Left ventricle myocardium inferior (tissue), 1 donor: ENCODE measurements at regions not wholly inside any gene's neighbourhood (a gene's known extent, or its start where the extent isn't known, plus 50 kb on each side); places are given as distances from the start of the nearest gene placed in this dataset.

Source experiments
- DNase-seq: peaks from one replicate; pipeline ENCODE4 v3.0.0-alpha.2; 2020
- H3K27ac ChIP-seq: fragments of 200-600 bp; replicated peaks from 2 replicates; pipeline ENCODE4 v1.8.0; 2021
- H3K27me3 ChIP-seq: fragments of 200-600 bp; 2 replicates; pipeline ENCODE4 v1.8.0; 2021; ENCODE audit warnings: low read depth
- H3K36me3 ChIP-seq: fragments of 200-600 bp; 2 replicates; pipeline ENCODE4 v1.8.0; 2021
- H3K4me1 ChIP-seq: fragments of 200-600 bp; 2 replicates; pipeline ENCODE4 v1.8.0; 2021
- H3K4me3 ChIP-seq: fragments of 200-600 bp; 2 replicates; pipeline ENCODE4 v1.8.0; 2021; ENCODE audit warnings: mild to moderate bottlenecking, moderate library complexity
- H3K9me3 ChIP-seq: fragments of 200-600 bp; replicated peaks from 2 replicates; pipeline ENCODE4 v1.8.0; 2021
- CTCF ChIP-seq: fragments of 200-600 bp; IDR thresholded peaks from 2 replicates; pipeline ENCODE4 v1.8.0; 2021; ENCODE audit warnings: antibody characterized with exemption, mild to moderate bottlenecking, borderline replicate concordance
- intact Hi-C: fragments of 100-400 bp; cut with micrococcal nuclease; formaldehyde crosslinking; loops from one replicate; pipeline ENCODE4 v1.11.0; 2022
- donor health status: DM: no; HTN: yes; CAD: no; lungs with severe emphysema.

GRCh38 chr4:141416219-141416618, 195.5 kb downstream of the ZNF330 start:
- no peak for TF ChIP-seq CTCF
- Histone ChIP-seq H3K36me3 (no peaks in the 10 kb centered on the region), H3K4me1 (peaks cover 4% of the 10 kb centered on the region), H3K27me3 (no peaks in the 10 kb centered on the region), H3K9me3 (no peaks in the 10 kb centered on the region), H3K4me3 (no peak overlapping the region), H3K27ac (peak overlapping the region; percentile 8)
- intact Hi-C loops: no loop called here
- no peak for DNase-seq

GRCh38 chr4:141416677-141417363, 196.1 kb downstream of the ZNF330 start:
- no peak for DNase-seq
- no peak overlapping the region for H3K27ac ChIP-seq
- intact Hi-C loops: no loop called here
- H3K27me3 ChIP-seq: no peaks in the 10 kb centered on the region
- peaks cover 4% of the 10 kb centered on the region for H3K4me1 ChIP-seq
- peaks cover under 1% of the 10 kb centered on the region for H3K9me3 ChIP-seq
- no peak for TF ChIP-seq CTCF
- H3K36me3 ChIP-seq: no peaks in the 10 kb centered on the region
- no peak overlapping the region for H3K4me3 ChIP-seq

GRCh38 chr4:141417387-141417786, 196.7 kb downstream of the ZNF330 start:
- Histone ChIP-seq H3K4me1 (peaks cover 4% of the 10 kb centered on the region), H3K27me3 (no peaks in the 10 kb centered on the region), H3K36me3 (no peaks in the 10 kb centered on the region), H3K9me3 (peaks cover 6% of the 10 kb centered on the region), H3K4me3 (no peak overlapping the region), H3K27ac (no peak overlapping the region)
- TF ChIP-seq CTCF: no peak
- intact Hi-C loops: no loop called here
- no peak for DNase-seq

- H3K36me3 ChIP-seq: no peaks in the 10 kb centered on the region
Observed at GRCh38 chr4:141425124-141425523, 204.4 kb downstream of the ZNF330 start.

GRCh38 chr4:141427726-141428296, 207.1 kb downstream of the ZNF330 start:
- H3K36me3 ChIP-seq: no peaks in the 10 kb centered on the region
- H3K9me3 ChIP-seq: peaks cover 3% of the 10 kb centered on the region
- H3K4me1 ChIP-seq: peaks cover 18% of the 10 kb centered on the region
- no peak for DNase-seq
- TF ChIP-seq CTCF: no peak
- intact Hi-C loops: no loop called here
- no peak overlapping the region for H3K4me3 ChIP-seq
- no peaks in the 10 kb centered on the region for H3K27me3 ChIP-seq
- peak overlapping the region; percentile 24 for H3K27ac ChIP-seq

More at GRCh38 chr4:141425124-141425523, 204.4 kb downstream of the ZNF330 start:
- no peak for DNase-seq
- Histone ChIP-seq H3K27me3 (no peaks in the 10 kb centered on the region), H3K9me3 (peaks cover 12% of the 10 kb centered on the region), H3K27ac (no peak overlapping the region), H3K4me1 (peaks cover 18% of the 10 kb centered on the region), H3K4me3 (no peak overlapping the region)
- no peak for TF ChIP-seq CTCF
- intact Hi-C loops: no loop called here
